Keratinocyte (primary cell): ENCODE measurements at regions not wholly inside any gene's neighbourhood (a gene's known extent, or its start where the extent isn't known, plus 50 kb on each side); places are given as distances from the start of the nearest gene placed in this dataset.

Experiments
- EZH2 ChIP-seq: IDR thresholded peaks from one replicate; pipeline ENCODE4 v1.6.1; 2012; ENCODE audit warnings: inconsistent platforms, mild to moderate bottlenecking, low read length, moderate library complexity
- TF ChIP-seq, protein P1 (sequence below), 3 experiments: IDR thresholded peaks in 1 of 3; conservative IDR thresholded peaks in 1 of 3; optimal IDR thresholded peaks in 1 of 3; 2 replicates in 2 of 3; 3 replicates in 1 of 3; pipeline versions ENCODE3 to v1.5.1; 2011; ENCODE audit warnings: low read length in 3 of 3, mild to moderate bottlenecking in 3 of 3, moderate library complexity in 2 of 3, control low read depth in 1 of 3, inconsistent platforms in 1 of 3; ENCODE audit not compliant: insufficient read depth in 2 of 3; ENCODE audit errors: extremely low read depth in 1 of 3

DNA sequence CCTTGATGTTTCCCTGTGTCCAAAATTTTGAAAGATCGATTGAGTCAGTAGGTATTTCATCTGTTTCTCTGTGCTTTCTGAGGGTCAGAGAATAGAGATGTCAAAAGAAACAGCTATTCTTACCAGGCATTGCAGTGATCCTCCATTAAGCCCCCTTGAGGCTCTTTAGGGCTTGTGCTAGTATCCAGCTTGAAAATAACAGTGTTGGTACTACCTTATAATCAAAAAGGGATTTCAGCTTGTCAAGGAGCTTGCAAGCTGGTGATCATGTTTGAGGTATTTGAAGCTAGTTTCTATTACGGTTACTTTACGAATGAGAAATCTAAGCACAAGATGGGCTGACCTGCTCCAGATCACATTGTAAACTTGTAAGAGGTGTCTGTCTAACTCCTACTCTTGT is 103.4 kb downstream of the EDEM1 start:
- TF ChIP-seq, protein P1, sequence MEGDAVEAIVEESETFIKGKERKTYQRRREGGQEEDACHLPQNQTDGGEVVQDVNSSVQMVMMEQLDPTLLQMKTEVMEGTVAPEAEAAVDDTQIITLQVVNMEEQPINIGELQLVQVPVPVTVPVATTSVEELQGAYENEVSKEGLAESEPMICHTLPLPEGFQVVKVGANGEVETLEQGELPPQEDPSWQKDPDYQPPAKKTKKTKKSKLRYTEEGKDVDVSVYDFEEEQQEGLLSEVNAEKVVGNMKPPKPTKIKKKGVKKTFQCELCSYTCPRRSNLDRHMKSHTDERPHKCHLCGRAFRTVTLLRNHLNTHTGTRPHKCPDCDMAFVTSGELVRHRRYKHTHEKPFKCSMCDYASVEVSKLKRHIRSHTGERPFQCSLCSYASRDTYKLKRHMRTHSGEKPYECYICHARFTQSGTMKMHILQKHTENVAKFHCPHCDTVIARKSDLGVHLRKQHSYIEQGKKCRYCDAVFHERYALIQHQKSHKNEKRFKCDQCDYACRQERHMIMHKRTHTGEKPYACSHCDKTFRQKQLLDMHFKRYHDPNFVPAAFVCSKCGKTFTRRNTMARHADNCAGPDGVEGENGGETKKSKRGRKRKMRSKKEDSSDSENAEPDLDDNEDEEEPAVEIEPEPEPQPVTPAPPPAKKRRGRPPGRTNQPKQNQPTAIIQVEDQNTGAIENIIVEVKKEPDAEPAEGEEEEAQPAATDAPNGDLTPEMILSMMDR (optimal IDR thresholded peaks at IDR 0.05 in 1 of 3, IDR thresholded peaks at IDR 0.05 in 1 of 3, conservative IDR thresholded peaks at IDR 0.05 in 1 of 3; ENCODE audit: extremely low read depth in 1 of 3, insufficient read depth in 2 of 3, low read length in 3 of 3): no peak
- TF ChIP-seq EZH2: no peak
